Stomach (tissue), 4 donors: ENCODE measurements at regions not wholly inside any gene's neighbourhood (a gene's known extent, or its start where the extent isn't known, plus 50 kb on each side); places are given as distances from the start of the nearest gene placed in this dataset.

Experiments
- CTCF ChIP-seq, 7 experiments: fragments of 450-650 bp in 4 of 7; fragments of 200-600 bp in 3 of 7; sonication (generic) in 3 of 7; IDR thresholded peaks; one replicate each; pipeline ENCODE4 v1.5.1; 2016 to 2019; ENCODE audit warnings: antibody characterized with exemption in 7 of 7, control low read depth in 2 of 7, mild to moderate bottlenecking in 1 of 7
- POLR2A ChIP-seq, 4 donors: fragments of 450-650 bp; IDR thresholded peaks; one replicate each; pipeline ENCODE4 v1.6.1; 2016; ENCODE audit warnings: antibody characterized with exemption in 4 of 4, control low read depth in 2 of 4, mild to moderate bottlenecking in 1 of 4, moderate library complexity in 1 of 4
- POLR2AphosphoS5 ChIP-seq, 3 donors: sonication (generic); formaldehyde crosslinking; IDR thresholded peaks; one replicate each; pipeline ENCODE4 v1.6.1; 2016; ENCODE audit warnings: antibody characterized with exemption in 3 of 3

- TF ChIP-seq POLR2A (IDR thresholded peaks at IDR 0.05) (no peak), POLR2AphosphoS5 (IDR thresholded peaks at IDR 0.05) (no peak), CTCF (IDR thresholded peaks at IDR 0.05) (no peak)
Observed at GRCh38 chr1:209095627-209096595, 487.6 kb upstream of the CAMK1G start.
